CMK (cell line): ENCODE measurements at regions not wholly inside any gene's neighbourhood (a gene's known extent, or its start where the extent isn't known, plus 50 kb on each side); places are given as distances from the start of the nearest gene placed in this dataset.

Experiments
- DNase-seq: peaks from one replicate; pipeline ENCODE4 v3.0.0-alpha.2; 2010; ENCODE audit warnings: low read depth

DNA sequence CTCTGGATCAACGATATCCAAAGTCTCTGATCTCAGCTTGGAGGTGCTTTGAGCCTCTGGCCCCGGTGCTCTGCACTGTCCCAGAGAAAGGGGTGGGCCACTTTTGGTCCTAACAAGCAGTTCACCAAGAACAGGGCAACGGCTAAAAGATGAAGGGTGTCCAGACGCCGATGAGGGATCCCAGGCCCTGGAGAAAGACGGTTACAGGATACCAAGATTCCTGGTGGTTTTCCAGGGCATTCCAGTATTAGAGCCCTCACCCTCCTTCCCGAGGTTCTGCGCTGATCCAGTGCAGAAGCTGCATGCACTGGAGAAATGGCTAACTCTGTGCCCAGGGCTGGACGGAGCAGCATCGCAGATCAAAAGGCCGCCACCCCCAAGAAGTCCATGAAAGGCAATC lies 149.9 kb upstream of the IRF2BP2 start:
- DNase-seq = no peak

DNA sequence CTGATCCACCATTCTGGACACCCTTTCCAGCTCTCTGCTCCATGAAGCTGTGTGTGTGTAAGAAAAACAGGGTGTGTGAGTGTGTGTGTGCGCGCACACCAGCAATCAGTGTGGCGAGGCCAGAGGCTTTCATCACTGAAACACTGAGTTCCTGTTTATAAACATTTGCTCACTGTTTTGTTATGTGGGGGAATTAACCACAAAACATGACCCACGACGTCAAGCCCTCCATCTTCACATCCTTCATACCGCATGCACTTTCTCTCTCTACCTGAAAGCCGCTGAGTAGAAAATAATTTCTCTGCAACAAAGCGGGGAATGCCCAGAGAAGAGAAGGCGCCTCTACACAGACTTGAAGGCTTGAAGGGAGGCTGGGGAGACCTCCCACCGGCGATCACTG lies 148.9 kb upstream of the IRF2BP2 start:
- no peak for DNase-seq

DNA sequence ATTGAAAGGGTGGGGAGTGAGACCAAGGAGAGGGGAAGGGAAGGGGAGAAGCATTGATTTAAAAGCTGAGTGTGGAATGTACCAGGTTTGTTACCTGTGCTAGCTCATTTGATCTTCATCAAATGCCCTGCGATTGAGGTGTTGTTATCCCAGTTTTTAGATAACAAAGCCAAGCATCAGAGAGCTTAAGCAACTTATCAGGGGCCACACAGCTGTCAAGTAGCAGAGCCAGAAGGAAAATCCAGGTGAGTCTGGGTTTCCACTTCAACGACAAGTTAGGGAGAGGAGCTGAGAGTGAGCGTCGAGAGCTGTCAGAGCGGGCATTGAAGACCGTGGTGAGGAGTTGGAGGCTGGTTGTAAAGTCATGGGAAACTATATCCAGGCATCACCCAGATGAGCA lies 146.9 kb upstream of the IRF2BP2 start:
- DNase-seq = no peak

DNA sequence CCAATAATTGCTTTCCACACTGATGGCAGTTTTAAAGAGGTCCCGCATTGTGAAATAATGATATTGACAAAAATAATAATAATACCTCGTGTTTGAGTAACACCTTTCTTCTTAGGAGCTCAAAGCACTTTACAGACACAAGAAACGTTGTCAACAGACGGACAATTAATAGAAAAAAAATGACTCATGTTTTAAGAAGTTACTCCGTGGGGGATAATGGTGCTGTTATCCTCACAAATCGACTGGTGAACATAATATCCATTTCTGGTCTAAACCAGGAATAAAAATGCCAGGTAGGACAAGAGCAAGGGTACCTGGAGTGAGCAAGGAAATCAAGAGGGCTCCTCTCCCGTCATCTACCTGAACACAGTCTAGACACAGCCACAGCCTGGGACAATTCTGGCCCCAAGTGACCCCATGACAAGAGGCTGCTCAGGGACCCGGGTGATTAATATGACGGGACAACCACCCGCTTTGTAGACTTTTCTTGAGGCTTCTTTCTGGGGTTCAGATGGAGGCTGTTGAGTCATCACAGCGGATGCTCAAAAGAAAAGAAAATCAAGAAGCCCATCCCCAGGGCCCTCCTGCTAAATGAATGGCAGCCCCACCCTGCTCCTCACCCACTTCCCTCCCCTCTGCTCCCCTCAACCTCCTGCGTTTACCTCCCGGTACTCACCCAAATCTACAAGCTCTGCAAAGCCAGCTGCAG lies 146.2 kb upstream of the IRF2BP2 start:
- no peak for DNase-seq

GRCh38 chr1:234755449-234755863 lies 145.5 kb upstream of the IRF2BP2 start:
- no peak for DNase-seq

- no peak for DNase-seq
These were observed 144.0 kb upstream of the IRF2BP2 start for GRCh38 chr1:234753979-234754378.

- no peak for DNase-seq
These were observed 142.9 kb upstream of the IRF2BP2 start for GRCh38 chr1:234752927-234753326.

- no peak for DNase-seq
These were observed 141.7 kb upstream of the IRF2BP2 start for GRCh38 chr1:234751678-234752077.

DNA sequence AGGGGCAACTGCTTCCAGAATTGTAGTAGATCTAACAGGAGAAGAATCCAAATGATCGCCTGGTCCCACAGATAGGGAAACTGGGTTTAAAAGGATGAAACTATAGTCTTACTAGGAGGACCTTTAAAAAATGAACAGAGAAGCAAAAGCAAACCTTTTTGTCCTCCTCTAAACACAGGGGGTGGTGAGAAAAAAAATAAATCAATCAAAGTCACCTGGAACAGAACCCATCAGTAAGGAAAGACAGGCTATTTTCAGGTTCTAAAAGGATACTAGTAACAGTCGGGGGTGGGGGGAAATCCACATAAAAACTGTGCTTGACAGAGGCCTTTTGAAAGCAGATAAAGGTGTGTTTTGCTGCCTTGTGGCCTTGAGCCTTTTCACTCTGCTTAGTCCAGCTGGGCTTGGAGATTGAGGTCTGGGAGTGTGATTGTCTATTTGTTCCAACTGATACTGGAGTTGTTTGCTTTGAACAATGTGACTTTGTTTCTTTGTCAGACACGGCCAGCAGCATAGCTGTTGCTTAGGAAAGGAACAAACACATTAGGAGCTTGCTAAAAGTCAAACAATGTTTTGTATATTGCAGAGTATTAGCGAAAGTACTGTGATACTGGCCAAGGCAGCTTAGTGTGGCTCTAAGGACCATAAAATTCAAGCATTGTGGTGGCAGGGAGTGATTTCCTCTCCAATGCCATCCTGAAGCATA lies 141.1 kb upstream of the IRF2BP2 start:
- DNase-seq = no peak

DNA sequence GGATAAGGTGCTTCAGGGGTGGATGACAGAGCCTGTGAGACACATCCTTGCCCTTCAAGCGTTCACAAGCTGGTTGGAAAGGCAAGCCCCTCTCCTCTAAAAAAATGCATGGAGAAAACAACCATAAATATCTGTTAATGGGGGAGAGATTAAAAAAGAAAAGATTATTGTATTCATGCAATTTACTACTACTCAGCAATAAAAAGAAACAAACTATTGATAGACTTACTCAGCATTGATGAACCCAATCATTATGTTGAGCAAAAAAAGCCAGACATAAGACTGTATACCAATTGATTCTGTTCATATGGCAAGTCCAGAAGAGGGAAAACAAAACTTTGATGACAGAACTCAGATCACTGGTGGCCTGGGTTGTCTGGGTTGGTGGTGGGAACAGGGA lies 138.7 kb upstream of the IRF2BP2 start:
- no peak for DNase-seq

DNA sequence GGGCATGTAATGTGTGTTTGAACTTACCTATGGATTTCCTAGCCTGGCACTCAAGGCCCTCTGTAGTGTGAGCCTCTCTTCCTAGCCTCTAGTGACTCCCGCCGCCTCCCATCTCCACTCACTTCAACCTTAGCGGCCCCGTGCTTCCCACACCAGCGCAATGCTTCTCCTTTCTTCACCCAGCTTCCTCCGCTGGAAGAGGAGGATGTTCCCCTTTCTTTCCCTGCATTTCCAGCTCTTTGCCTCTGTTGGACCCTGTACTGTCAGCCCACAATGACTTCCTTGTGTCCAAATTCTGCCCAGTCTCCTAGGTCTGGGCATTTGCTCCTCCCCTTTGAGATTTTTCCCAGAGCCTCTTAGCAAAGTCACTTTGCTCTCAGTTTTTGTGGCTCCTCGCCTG lies 138.1 kb upstream of the IRF2BP2 start:
- no peak for DNase-seq

GRCh38 chr1:234746798-234747196 lies 136.8 kb upstream of the IRF2BP2 start:
- no peak for DNase-seq

GRCh38 chr1:234745844-234746797 lies 136.1 kb upstream of the IRF2BP2 start:
- DNase-seq = no peak

DNA sequence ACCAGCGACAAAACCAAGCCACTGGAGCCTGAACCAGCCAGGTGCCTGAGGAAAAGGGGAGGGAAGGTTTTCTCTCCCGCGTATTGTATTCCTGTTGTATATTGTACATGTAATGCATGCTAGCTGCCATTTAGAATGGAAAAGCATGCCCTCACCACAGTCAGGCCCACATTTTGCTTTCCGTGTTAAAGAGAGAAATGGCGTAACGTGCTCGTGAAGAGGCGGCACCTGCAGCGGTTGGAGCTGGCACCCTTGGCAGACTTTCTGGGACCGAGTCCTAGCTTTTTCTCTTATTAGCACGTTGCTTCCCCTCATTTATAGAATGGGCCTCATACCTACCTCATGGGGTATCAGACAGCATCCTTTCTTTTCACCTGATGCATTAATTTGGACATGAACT lies 135.3 kb upstream of the IRF2BP2 start:
- no peak for DNase-seq

DNA sequence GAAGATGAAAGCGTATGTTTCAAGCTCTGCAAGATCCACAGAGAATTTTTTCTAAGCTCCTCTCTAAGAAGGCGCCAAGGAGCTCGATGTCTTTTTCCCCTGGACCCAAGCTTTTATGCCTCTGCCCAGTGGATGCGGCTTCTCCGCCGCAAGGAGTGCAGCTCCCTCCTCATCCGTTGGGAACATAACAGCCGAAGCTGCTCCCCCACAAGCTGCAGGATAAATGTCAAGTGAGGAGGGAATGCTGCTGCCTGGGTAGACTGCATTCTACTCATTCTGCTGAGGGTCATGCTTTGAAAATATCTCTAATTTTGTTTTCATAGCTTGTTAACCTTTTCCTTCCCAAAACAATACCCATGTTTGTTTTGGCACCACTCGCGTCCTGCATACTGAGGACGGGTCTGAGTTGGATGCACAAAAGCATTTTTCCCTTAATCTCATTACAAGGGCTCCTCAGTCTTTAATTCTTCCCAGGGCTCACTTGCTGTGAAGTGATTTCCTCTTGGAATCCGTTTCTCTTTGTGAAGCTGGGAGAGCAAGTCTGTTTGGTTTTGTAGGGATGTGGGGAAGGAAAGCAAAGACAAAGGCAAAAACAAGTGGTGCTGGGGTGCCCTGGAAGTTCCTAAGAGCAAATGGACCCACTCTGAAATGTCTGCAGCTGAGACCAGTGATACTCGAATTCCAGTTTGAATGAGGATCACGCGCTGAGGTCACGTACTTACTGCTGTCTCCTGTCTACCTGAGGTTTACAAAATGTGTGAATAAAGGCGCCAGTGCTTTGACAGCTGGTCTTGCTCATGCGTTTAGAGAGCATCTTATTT lies 134.0 kb upstream of the IRF2BP2 start:
- DNase-seq = no peak

DNA sequence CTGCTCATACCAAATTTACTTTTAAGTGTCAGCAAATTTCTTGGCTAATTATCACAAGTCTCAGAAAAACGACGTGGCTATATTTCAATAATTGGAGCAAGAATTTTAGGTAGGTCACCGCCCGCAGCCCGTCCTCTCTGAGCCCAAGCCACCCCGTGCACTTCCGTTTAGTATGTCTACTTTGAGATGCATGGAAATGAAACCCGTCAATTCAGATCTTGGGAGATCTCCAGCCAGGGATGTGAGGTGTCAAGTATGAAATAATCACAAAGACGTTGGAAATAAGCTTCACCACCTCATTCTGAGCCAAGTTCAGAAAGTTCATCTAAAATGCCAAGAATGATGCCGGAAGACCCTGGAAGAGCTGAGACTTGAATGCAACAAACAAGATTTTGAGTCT lies 132.6 kb upstream of the IRF2BP2 start:
- DNase-seq = no peak

GRCh38 chr1:234737967-234738314 lies 128.0 kb upstream of the IRF2BP2 start:
- DNase-seq = no peak

DNA sequence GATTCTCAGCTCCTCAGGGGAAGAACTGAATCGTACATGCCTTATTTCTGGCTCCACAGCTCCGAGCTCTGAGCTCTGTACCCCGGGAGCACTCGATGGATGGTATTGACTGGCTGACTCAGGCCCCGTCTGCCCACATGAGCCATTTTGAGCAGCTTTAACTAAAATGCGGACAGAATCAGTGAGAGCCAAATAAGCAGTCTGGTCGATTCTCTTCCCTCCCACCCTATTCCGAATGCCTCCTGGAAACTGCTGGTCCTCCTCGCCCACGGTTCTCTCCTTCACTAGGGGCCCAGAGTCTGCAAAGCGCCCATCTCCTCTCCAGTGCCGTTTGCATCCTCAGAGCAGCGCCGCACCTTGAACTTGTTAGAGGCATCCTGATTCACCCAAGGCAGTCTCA lies 125.9 kb upstream of the IRF2BP2 start:
- DNase-seq = no peak

- DNase-seq = no peak
These were observed 125.5 kb upstream of the IRF2BP2 start for GRCh38 chr1:234735476-234735875.

GRCh38 chr1:234734869-234735268 lies 124.9 kb upstream of the IRF2BP2 start:
- no peak for DNase-seq

DNA sequence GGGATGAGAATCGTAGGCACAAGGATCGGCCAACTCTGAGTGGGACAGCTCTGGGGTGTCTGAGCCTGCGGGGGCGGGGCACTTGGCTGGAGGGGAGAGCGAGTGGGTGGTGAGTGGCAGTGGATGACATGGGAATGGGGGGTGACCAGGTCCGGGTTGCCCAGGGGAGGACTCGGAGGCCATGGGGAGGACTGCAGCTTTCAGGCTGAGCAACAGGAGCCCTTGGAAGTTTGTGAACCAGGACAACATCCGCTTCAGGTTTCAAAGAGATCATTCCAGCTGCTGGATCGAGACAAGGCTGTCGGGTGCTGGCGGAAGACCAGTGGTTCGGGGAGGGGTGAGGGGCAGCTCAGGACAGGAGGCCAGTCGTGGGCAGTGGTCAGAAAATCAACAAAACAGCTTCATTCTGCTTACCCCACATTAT lies 124.4 kb upstream of the IRF2BP2 start:
- DNase-seq = no peak

DNA sequence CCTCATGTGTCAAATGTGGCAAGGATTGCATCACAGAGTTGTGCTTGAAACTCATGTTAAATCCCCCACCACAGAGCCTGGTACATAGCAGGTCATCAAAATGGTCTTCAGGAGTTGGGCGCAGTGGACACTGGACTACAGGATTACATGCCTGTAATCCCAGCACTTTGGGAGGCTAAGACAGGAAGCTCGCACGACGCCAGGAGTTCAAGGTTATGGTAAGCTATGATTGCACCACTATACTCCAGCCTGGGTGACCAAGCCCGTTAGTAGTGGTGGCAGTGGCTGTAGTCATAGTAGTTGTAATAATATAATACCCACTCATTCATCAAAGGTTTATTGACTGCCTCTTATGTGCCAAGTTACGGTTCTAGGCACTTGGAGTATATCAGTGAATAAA lies 123.4 kb upstream of the IRF2BP2 start:
- DNase-seq = no peak
